Fibroblast of villous mesenchyme (primary cell): ENCODE measurements at regions not wholly inside any gene's neighbourhood (a gene's known extent, or its start where the extent isn't known, plus 50 kb on each side); places are given as distances from the start of the nearest gene placed in this dataset.

ENCODE experiments used
- DNase-seq: peaks from one replicate; pipeline ENCODE4 v3.0.0-alpha.2; 2010; ENCODE audit warnings: low read depth
- H3K4me3 ChIP-seq: 2 replicates; pipeline ENCODE4 v1.5.1; 2011; ENCODE audit warnings: low read depth, mild to moderate bottlenecking, low read length
- TF ChIP-seq, protein P1 (sequence below): IDR thresholded peaks from 2 replicates; pipeline ENCODE4 v1.5.1; 2012; ENCODE audit warnings: low read depth, mild to moderate bottlenecking, low read length; ENCODE audit not compliant: insufficient read depth

DNA sequence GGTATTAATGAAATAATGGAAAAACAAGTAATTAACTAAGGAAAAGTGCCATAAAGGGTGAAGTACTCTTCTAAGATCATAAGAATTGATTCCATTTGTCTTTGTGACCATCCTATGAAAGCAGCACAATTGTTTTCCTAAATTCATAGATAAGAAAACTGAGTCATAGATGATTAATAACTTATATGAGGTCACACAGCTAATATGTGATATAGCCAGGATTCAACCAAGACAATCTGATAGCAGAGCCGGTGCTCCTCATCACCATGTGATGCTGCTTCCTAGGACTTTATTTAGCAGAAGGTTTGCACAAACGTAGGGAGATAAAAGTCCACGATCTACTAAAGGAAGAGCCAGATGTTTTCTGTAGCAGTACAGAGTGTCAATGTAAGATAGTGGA lies 181.5 kb upstream of the SYT1 start:
- TF ChIP-seq, protein P1, sequence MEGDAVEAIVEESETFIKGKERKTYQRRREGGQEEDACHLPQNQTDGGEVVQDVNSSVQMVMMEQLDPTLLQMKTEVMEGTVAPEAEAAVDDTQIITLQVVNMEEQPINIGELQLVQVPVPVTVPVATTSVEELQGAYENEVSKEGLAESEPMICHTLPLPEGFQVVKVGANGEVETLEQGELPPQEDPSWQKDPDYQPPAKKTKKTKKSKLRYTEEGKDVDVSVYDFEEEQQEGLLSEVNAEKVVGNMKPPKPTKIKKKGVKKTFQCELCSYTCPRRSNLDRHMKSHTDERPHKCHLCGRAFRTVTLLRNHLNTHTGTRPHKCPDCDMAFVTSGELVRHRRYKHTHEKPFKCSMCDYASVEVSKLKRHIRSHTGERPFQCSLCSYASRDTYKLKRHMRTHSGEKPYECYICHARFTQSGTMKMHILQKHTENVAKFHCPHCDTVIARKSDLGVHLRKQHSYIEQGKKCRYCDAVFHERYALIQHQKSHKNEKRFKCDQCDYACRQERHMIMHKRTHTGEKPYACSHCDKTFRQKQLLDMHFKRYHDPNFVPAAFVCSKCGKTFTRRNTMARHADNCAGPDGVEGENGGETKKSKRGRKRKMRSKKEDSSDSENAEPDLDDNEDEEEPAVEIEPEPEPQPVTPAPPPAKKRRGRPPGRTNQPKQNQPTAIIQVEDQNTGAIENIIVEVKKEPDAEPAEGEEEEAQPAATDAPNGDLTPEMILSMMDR, result no peak
- H3K4me3 ChIP-seq, result no peak overlapping the region
- peak; percentile 44 for DNase-seq

DNA sequence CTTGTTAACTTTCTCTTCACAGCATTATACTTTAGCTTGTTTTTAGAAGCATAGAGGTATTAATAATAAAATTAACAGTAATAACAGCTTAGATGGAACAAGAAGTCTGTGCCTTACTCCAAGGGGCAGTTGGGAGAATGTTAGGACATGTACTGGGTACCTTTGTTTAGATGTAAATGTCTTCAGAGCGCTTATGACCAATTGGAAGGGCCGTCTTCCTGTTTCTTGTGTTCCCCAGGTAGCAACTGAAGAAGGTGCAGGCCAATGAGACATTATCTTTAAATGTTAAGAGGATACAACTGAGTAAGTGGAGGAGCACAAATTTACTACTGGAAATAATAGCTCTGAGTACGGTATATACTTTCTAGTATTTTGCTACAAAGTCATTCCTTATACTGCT lies 180.9 kb upstream of the SYT1 start:
- TF ChIP-seq, protein P1, result no peak
- no peak for DNase-seq
- H3K4me3 ChIP-seq, result no peak overlapping the region

DNA sequence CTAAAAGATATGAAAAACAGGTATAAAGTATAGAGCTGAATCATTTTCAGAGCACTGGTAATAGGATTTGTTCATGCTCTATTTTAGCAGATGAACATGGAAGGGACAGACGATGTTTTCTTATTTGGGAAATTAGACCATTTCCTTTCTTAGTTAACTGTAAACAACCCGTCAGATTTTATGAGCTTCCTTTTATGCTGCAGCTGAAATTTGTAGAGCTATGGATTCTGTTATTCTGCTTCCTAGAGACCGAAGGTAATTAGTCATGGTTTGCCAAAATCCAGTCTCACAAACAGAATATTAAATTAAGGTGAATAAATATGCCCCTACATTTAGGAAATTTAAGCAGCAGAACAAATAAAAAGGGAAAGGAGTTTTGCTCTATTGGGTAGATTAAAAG lies 180.2 kb upstream of the SYT1 start:
- TF ChIP-seq, protein P1, result no peak
- peak; percentile 75 for DNase-seq
- no peak overlapping the region for H3K4me3 ChIP-seq

DNA sequence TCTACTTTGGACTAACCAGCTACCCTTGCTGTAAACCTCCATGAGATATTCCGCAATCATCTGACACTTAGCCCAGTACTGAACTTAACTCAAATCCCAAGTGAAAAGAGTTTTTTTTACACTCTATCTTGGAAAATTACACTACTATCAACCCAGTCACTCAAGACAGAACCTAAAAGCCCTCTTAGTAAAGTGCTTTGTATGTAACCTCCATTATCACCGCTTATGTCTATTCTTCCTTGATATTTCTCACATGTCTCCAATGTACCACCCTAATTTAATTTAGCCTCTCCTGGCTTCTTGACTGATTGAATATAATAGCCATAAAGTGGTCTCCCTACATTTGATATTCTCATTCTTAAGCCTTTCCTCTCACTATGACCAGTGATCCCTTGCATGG lies 168.8 kb upstream of the SYT1 start:
- no peak for DNase-seq
- TF ChIP-seq, protein P1, result no peak
- no peak overlapping the region for H3K4me3 ChIP-seq

DNA sequence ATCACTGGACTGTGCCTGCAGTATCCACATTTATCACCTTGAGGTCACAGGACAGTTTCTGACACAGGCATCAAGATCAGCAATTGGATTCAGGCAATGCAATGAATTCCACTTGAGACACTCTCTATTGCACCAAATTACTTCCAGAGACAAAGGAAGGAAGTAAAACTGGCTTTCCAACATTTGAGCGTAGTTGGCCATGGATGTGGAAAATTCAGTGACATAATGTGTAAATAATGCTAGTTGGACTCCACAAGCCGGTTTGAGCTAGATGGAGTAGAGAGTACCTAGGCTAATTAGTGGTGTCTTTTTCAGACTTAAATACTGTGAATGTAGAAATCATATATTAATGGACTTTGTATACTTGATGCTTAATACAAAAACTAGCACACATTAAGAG lies 168.3 kb upstream of the SYT1 start:
- no peak for DNase-seq
- TF ChIP-seq, protein P1, result no peak
- H3K4me3 ChIP-seq, result no peak overlapping the region

DNA sequence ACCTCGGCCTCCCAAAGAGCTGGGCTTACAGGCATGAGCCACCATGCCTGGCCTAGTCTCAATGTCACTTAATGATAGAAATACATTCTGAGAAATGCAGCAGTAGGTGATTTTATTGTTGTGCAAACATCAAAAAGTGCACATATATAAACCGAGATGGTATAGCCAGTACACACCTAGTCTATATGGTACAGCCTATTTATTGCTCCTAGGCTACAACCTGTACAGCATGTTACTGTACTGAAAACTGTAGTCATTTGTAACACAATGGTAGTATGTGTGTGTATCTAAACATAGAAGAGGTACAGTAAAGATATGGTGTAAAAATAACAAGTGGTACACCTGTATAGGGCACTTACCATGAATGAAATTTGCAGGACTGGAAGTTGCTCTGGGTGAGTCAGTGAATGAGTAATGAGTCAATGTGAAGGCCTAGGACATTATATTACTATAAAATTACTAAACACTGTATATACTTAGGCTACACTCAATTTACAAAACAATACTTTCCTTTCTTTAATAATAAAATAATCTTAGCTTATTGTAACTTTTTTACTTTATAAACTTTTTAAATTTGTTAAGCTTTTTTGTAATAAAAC lies 166.7 kb upstream of the SYT1 start:
- TF ChIP-seq, protein P1, result no peak
- H3K4me3 ChIP-seq, result no peak overlapping the region
- DNase-seq, result no peak

DNA sequence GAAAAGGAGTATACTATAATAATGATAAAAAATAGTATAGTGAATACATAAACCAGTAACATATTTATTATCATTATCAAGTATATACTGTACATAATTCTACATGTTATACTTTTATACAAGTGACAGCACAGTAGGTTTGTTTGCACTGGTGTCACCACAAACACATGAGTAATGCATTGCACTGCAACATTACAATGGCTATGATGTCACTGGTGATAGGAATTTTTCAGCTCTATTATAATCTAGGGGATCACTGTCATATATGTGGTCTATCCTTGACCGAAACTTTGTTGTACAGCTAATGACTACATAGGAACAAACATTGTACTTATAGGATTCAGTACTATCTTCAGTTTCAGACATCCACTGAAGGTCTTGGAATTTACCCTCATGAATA lies 165.8 kb upstream of the SYT1 start:
- DNase-seq, result no peak
- H3K4me3 ChIP-seq, result no peak overlapping the region
- TF ChIP-seq, protein P1, result no peak
